ENCODE measurements at regions not wholly inside any gene's neighbourhood (a gene's known extent, or its start where the extent isn't known, plus 50 kb on each side); places are given as distances from the start of the nearest gene placed in this dataset.

GRCh38 chr22:49499433-49500075 is 328.1 kb downstream of the BRD1 start:
- in situ Hi-C loops (cut with HindIII; ENCODE audit: low sequenced_read_pairs): no loop called here

- in situ Hi-C loops (cut with HindIII; ENCODE audit: low sequenced_read_pairs): no loop called here
Measured at GRCh38 chr22:49497266-49497665, 330.4 kb downstream of the BRD1 start.

GRCh38 chr22:49494555-49494954 is 333.1 kb downstream of the BRD1 start:
- in situ Hi-C loops (cut with HindIII; ENCODE audit: low sequenced_read_pairs): no loop called here

- in situ Hi-C loops (cut with HindIII; ENCODE audit: low sequenced_read_pairs): no loop called here
Measured at GRCh38 chr22:49492741-49493251, 334.9 kb downstream of the BRD1 start.

GRCh38 chr22:49492308-49492707 is 335.4 kb downstream of the BRD1 start:
- in situ Hi-C loops (cut with HindIII; ENCODE audit: low sequenced_read_pairs): no loop called here

- in situ Hi-C loops (cut with HindIII; ENCODE audit: low sequenced_read_pairs): no loop called here
Measured at GRCh38 chr22:49491726-49492125, 335.9 kb downstream of the BRD1 start.

GRCh38 chr22:49491221-49491635 is 336.4 kb downstream of the BRD1 start:
- in situ Hi-C loops (cut with HindIII; ENCODE audit: low sequenced_read_pairs): no loop called here

- in situ Hi-C loops (cut with HindIII; ENCODE audit: low sequenced_read_pairs): no loop called here
Measured at GRCh38 chr22:49490692-49491091, 337.0 kb downstream of the BRD1 start.

GRCh38 chr22:49489821-49490220 is 337.9 kb downstream of the BRD1 start:
- in situ Hi-C loops (cut with HindIII; ENCODE audit: low sequenced_read_pairs): no loop called here

GRCh38 chr22:49488943-49489342 is 338.7 kb downstream of the BRD1 start:
- in situ Hi-C loops (cut with HindIII; ENCODE audit: low sequenced_read_pairs): no loop called here

- in situ Hi-C loops (cut with HindIII; ENCODE audit: low sequenced_read_pairs): no loop called here
Measured at GRCh38 chr22:49487950-49488349, 339.7 kb downstream of the BRD1 start.

- in situ Hi-C loops (cut with HindIII; ENCODE audit: low sequenced_read_pairs): no loop called here
Measured at GRCh38 chr22:49486225-49486624, 341.4 kb downstream of the BRD1 start.

GRCh38 chr22:49483946-49484345 is 343.7 kb downstream of the BRD1 start:
- in situ Hi-C loops (cut with HindIII; ENCODE audit: low sequenced_read_pairs): no loop called here

- in situ Hi-C loops (cut with HindIII; ENCODE audit: low sequenced_read_pairs): no loop called here
Measured at GRCh38 chr22:49483281-49483870, 344.3 kb downstream of the BRD1 start.

GRCh38 chr22:49482811-49483210 is 344.9 kb downstream of the BRD1 start:
- in situ Hi-C loops (cut with HindIII; ENCODE audit: low sequenced_read_pairs): no loop called here

GRCh38 chr22:49481659-49482399 is 345.8 kb downstream of the BRD1 start:
- in situ Hi-C loops (cut with HindIII; ENCODE audit: low sequenced_read_pairs): no loop called here

- in situ Hi-C loops (cut with HindIII; ENCODE audit: low sequenced_read_pairs): no loop called here
Measured at GRCh38 chr22:49480896-49481658, 346.6 kb downstream of the BRD1 start.

- in situ Hi-C loops (cut with HindIII; ENCODE audit: low sequenced_read_pairs): no loop called here
Measured at GRCh38 chr22:49480331-49480730, 347.3 kb downstream of the BRD1 start.

GRCh38 chr22:49479566-49479965 is 348.1 kb downstream of the BRD1 start:
- in situ Hi-C loops (cut with HindIII; ENCODE audit: low sequenced_read_pairs): no loop called here

GRCh38 chr22:49476800-49477400 is 350.8 kb downstream of the BRD1 start:
- in situ Hi-C loops (cut with HindIII; ENCODE audit: low sequenced_read_pairs): no loop called here

GRCh38 chr22:49476176-49476575 is 351.5 kb downstream of the BRD1 start:
- in situ Hi-C loops (cut with HindIII; ENCODE audit: low sequenced_read_pairs): no loop called here

Measured in DLD1 (cell line).